ENCODE measurements at regions not wholly inside any gene's neighbourhood (a gene's known extent, or its start where the extent isn't known, plus 50 kb on each side); places are given as distances from the start of the nearest gene placed in this dataset.

- intact Hi-C loops (cut with micrococcal nuclease; ENCODE audit: unreplicated experiment) = no loop called here
- Histone ChIP-seq H3K4me3 (ENCODE audit: low read depth, low read length) (no peak overlapping the region), H3K4me1 (no peaks in the 10 kb centered on the region), H3K36me3 (ENCODE audit: control insufficient read depth, insufficient read depth, low read length) (no peaks in the 10 kb centered on the region), H3K27me3 (replicated peaks; ENCODE audit: control insufficient read depth, insufficient read depth, low read length) (no peaks in the 10 kb centered on the region), H3K9me3 (no peaks in the 10 kb centered on the region)
- no peak overlapping the region for H3K4me3 Mint-ChIP-seq (ENCODE audit: unreplicated experiment)
- H3K27ac Mint-ChIP-seq (ENCODE audit: unreplicated experiment) = no peak overlapping the region
- H3K27me3 Mint-ChIP-seq (ENCODE audit: insufficient read depth, unreplicated experiment) = no peaks in the 10 kb centered on the region
- H3K4me1 Mint-ChIP-seq (ENCODE audit: low read depth, unreplicated experiment) = no peaks in the 10 kb centered on the region
- CTCF ChIA-PET = no interaction called here
- DNase-seq = no peak
- no peaks in the 10 kb centered on the region for H3K9me3 Mint-ChIP-seq (ENCODE audit: unreplicated experiment)
- BruUV-seq (replicated peaks) = no TSS peak
- POLR2A ChIA-PET = no interaction called here
- TF ChIP-seq, protein P1, sequence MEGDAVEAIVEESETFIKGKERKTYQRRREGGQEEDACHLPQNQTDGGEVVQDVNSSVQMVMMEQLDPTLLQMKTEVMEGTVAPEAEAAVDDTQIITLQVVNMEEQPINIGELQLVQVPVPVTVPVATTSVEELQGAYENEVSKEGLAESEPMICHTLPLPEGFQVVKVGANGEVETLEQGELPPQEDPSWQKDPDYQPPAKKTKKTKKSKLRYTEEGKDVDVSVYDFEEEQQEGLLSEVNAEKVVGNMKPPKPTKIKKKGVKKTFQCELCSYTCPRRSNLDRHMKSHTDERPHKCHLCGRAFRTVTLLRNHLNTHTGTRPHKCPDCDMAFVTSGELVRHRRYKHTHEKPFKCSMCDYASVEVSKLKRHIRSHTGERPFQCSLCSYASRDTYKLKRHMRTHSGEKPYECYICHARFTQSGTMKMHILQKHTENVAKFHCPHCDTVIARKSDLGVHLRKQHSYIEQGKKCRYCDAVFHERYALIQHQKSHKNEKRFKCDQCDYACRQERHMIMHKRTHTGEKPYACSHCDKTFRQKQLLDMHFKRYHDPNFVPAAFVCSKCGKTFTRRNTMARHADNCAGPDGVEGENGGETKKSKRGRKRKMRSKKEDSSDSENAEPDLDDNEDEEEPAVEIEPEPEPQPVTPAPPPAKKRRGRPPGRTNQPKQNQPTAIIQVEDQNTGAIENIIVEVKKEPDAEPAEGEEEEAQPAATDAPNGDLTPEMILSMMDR (IDR thresholded peaks at IDR 0.05; ENCODE audit: insufficient read depth in 1 of 2, low read depth in 1 of 2, low read length in 1 of 2, severe bottlenecking in 1 of 2, unreplicated experiment in 1 of 2) = no peak
- no peaks in the 10 kb centered on the region for H3K36me3 Mint-ChIP-seq (ENCODE audit: insufficient read depth, unreplicated experiment)
These were observed 259.0 kb downstream of the GADD45G start for GRCh38 chr9:89863837-89864236.

DNA sequence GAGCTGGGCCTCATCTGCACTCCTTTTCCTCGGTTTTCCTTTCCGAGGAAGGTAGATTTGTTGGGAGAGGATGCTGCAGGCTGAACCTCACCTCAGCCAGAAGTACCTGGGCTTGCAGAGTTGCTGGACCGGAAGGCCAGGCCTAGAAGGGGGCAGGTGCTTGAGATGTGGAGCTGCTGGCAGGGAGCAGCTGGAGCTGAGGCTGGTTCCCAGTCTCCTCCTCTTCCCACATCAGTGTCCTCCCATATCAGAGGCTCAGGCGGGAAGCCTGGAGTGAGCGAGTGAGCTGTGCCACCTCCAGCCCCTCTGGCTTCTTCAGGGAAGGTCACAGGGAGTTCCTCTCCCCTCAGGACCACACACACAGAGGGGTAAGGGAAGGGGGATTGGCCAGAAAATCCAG lies 259.4 kb downstream of the GADD45G start:
- no TSS peak for BruUV-seq (replicated peaks)
- Histone ChIP-seq H3K4me1 (no peaks in the 10 kb centered on the region), H3K9me3 (no peaks in the 10 kb centered on the region), H3K27me3 (replicated peaks; ENCODE audit: control insufficient read depth, insufficient read depth, low read length) (no peaks in the 10 kb centered on the region), H3K4me3 (ENCODE audit: low read depth, low read length) (no peak overlapping the region), H3K36me3 (ENCODE audit: control insufficient read depth, insufficient read depth, low read length) (no peaks in the 10 kb centered on the region)
- Mint-ChIP-seq H3K9me3 (ENCODE audit: unreplicated experiment) (no peaks in the 10 kb centered on the region), H3K4me3 (ENCODE audit: unreplicated experiment) (no peak overlapping the region), H3K4me1 (ENCODE audit: low read depth, unreplicated experiment) (no peaks in the 10 kb centered on the region), H3K27ac (ENCODE audit: unreplicated experiment) (no peak overlapping the region), H3K27me3 (ENCODE audit: insufficient read depth, unreplicated experiment) (no peaks in the 10 kb centered on the region), H3K36me3 (ENCODE audit: insufficient read depth, unreplicated experiment) (no peaks in the 10 kb centered on the region)
- TF ChIP-seq, protein P1 (IDR thresholded peaks at IDR 0.05; ENCODE audit: insufficient read depth in 1 of 2, low read depth in 1 of 2, low read length in 1 of 2, severe bottlenecking in 1 of 2, unreplicated experiment in 1 of 2) = no peak
- POLR2A ChIA-PET = no interaction called here
- DNase-seq = no peak
- CTCF ChIA-PET = no interaction called here
- intact Hi-C loops (cut with micrococcal nuclease; ENCODE audit: unreplicated experiment) = no loop called here

- Mint-ChIP-seq H3K9me3 (ENCODE audit: unreplicated experiment) (no peaks in the 10 kb centered on the region), H3K4me3 (ENCODE audit: unreplicated experiment) (no peak overlapping the region), H3K4me1 (ENCODE audit: low read depth, unreplicated experiment) (no peaks in the 10 kb centered on the region), H3K27ac (ENCODE audit: unreplicated experiment) (no peak overlapping the region), H3K36me3 (ENCODE audit: insufficient read depth, unreplicated experiment) (no peaks in the 10 kb centered on the region), H3K27me3 (ENCODE audit: insufficient read depth, unreplicated experiment) (no peaks in the 10 kb centered on the region)
- no peaks in the 10 kb centered on the region for H3K27me3 ChIP-seq (replicated peaks; ENCODE audit: control insufficient read depth, insufficient read depth, low read length)
- no peaks in the 10 kb centered on the region for H3K9me3 ChIP-seq
- H3K4me3 ChIP-seq (ENCODE audit: low read depth, low read length) = no peak overlapping the region
- H3K36me3 ChIP-seq (ENCODE audit: control insufficient read depth, insufficient read depth, low read length) = no peaks in the 10 kb centered on the region
- no peaks in the 10 kb centered on the region for H3K4me1 ChIP-seq
- intact Hi-C loops (cut with micrococcal nuclease; ENCODE audit: unreplicated experiment) = no loop called here
- TF ChIP-seq, protein P1 (IDR thresholded peaks at IDR 0.05; ENCODE audit: insufficient read depth in 1 of 2, low read depth in 1 of 2, low read length in 1 of 2, severe bottlenecking in 1 of 2, unreplicated experiment in 1 of 2) = no peak
- CTCF ChIA-PET = no interaction called here
- BruUV-seq (replicated peaks) = no TSS peak
- POLR2A ChIA-PET = no interaction called here
- no peak for DNase-seq
These were observed 259.9 kb downstream of the GADD45G start for GRCh38 chr9:89864731-89865130.

All from Caco-2 (cell line).